Head of caudate nucleus (tissue), 42 donors: ENCODE measurements at regions not wholly inside any gene's neighbourhood (a gene's known extent, or its start where the extent isn't known, plus 50 kb on each side); places are given as distances from the start of the nearest gene placed in this dataset.

Experiments used
- DNase-seq, 42 donors: peaks; one replicate each; pipeline versions ENCODE4 v3.0.0 to v3.0.0-alpha.2; 2020 to 2021; ENCODE audit warnings: mixed read lengths in 7 of 42
- intact Hi-C: fragments of 100-400 bp; cut with DNase I; formaldehyde crosslinking; loops from one replicate; pipeline ENCODE4 v1.15.0; 2022

- intact Hi-C loops = no loop called here
- no peak for DNase-seq
Observed at GRCh38 chr4:187544461-187545053, 451.0 kb upstream of the ZFP42 start.

GRCh38 chr4:187547316-187547715 is 448.3 kb upstream of the ZFP42 start:
- no peak for DNase-seq
- intact Hi-C loops = no loop called here

DNA sequence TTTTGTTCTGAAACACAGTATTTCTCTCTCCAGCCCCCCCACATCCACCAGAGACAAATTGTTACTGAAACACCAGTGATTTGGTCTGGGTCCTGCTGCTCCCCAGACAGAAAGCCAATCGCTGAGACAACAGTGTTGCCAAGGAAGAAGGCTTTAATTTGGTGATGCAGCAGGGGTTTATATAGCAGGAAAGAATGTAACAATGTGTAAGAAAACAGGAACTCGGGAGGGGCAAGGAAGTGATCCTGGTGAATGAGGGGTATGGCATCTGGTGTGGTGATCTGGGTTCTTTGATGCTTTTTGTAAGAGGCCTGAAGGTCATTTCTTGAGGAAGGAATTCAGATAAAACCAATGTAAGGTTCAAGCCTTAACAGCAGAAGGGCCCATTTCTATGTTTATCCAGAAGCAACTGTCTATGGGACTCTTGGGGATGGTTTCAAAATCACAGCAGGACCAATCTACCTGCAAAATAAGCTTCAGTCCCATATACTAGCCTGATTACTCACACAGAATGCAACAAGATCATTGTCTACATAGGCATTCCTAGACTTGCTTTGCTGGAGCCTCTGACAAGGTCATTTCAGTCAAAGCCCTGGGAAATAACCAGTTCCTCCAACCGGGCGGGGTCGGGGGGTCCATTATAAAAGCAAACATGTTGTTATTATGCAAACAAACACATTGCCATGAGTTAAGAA is 445.2 kb upstream of the ZFP42 start:
- DNase-seq = no peak
- intact Hi-C loops = no loop called here

- DNase-seq = no peak
- intact Hi-C loops = no loop called here
Observed at GRCh38 chr4:187552781-187553180, 442.8 kb upstream of the ZFP42 start.

DNA sequence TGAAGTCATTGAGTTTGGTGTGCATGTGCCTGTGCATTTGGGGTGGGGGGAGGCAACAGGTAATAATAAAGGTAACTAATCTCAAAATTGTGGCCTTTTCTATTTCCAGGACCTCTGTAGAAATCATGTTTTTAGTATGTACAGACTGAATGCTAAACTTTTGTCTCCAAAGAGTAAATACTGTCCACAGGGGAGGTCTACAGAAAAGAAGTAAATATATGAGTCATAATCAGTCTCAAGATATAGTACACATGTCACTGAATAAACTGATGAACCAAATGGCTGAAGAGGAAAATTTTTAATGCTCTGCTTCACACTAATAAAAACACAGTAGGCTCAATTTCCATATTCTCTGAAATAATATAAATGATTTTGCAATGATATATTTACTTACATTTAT is 440.4 kb upstream of the ZFP42 start:
- DNase-seq = no peak
- intact Hi-C loops = no loop called here

DNA sequence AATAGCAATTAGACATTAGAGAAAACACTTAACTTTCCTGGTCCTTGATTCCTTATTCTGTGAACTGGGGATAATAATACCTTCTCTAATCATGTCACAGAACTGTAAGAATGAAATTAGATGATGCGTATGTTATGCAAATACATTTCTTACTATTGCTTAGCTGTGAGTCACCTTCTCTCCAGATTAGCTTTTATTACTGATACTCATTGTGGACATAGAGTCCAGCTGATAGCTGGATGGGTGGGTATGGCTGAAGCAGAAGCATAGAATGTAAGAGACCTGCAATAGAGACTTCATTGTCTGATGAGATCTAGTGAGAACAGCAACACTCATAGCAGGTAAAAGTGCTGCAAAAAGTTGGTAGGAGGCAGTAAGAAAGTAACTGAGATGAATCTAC is 437.2 kb upstream of the ZFP42 start:
- DNase-seq = no peak
- intact Hi-C loops = no loop called here

GRCh38 chr4:187562345-187562744 is 433.2 kb upstream of the ZFP42 start:
- intact Hi-C loops = no loop called here
- DNase-seq = peak in 13 of 42 donors; percentile 2 to 66 (median 19)

GRCh38 chr4:187565416-187565815 is 430.2 kb upstream of the ZFP42 start:
- intact Hi-C loops = no loop called here
- no peak for DNase-seq

GRCh38 chr4:187569871-187570270 is 425.7 kb upstream of the ZFP42 start:
- intact Hi-C loops = no loop called here
- no peak for DNase-seq

- intact Hi-C loops = no loop called here
- DNase-seq = no peak
Observed at GRCh38 chr4:187575706-187576105, 419.9 kb upstream of the ZFP42 start.

GRCh38 chr4:187576751-187577150 is 418.8 kb upstream of the ZFP42 start:
- intact Hi-C loops = no loop called here
- no peak for DNase-seq

DNA sequence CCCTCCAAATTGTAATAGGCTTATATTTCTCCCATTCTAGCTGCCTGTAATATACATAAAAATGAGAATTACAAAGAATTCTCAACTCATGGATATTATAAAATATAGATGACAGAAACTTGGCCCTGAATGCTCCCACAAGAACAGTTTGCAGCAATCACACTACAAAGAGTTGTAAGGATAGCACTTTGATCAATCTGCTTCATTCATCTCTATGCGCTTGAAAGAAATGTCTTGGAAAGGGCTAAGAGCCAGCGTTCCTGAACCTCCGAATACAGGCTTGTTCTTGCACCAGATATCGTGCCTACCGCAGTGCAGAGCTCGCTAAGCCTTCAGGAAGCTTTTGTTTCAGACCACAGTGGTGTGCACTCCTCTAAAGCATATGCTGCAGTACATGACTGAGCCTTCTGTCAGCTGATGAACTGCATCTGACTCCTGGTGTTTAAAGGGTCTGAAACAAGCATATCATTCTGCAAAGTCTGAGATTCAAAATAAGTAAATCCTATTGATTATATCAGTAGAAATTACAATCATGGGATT is 417.6 kb upstream of the ZFP42 start:
- intact Hi-C loops = no loop called here

DNA sequence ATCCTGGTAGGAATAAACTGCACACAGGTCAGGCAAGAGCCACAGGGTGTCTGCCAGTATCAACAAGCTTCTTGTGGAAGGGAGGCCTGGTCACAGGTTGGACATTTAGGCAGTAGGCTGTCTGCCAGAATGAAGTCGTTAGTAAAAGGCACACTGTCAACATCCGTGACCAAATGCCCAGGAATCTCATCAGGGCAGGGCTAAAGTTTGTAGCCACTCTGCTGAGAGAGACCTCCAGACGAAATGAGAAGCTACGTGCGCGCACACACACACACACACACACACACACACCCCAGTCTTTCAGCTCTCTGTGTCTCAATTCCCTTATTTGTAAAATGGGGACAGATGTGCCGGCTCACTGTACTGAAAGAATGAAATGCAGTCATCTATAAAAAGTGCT is 408.7 kb upstream of the ZFP42 start:
- DNase-seq = no peak
- intact Hi-C loops = no loop called here

More for the DNA sequence above, 417.6 kb upstream of the ZFP42 start:
- DNase-seq = no peak

DNA sequence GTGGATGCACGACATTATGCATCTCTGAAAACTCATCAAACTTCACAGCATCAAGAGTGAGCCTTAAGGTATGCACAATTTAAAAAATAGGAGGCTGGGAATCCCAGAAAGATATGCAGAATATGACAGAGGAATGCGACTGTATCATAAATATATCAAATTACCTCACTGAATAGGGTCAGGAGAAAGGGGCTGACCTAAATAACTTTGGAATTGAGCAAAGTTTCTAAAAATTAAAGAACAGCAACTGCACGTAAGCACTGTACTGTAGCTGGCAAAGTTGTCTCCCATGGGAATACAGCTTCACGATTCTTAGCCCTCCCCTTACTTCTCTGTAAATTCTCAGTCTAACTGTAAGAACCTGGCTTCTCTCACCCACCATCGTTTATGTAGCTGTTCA is 397.4 kb upstream of the ZFP42 start:
- intact Hi-C loops = no loop called here
- DNase-seq = no peak

- intact Hi-C loops = loop anchor here (10.0 kb wide), 1 partner anchor 1522 kb away; no protein-coding TSS in a partner anchor
Observed at GRCh38 chr4:187602339-187603092, 393.1 kb upstream of the ZFP42 start.

GRCh38 chr4:187603093-187604025 is 392.2 kb upstream of the ZFP42 start:
- no peak for DNase-seq
- intact Hi-C loops = loop anchor here (10.0 kb wide), 1 partner anchor 1521 kb away; no protein-coding TSS in a partner anchor

More at GRCh38 chr4:187602339-187603092, 393.1 kb upstream of the ZFP42 start:
- no peak for DNase-seq

GRCh38 chr4:187604984-187605383 is 390.6 kb upstream of the ZFP42 start:
- intact Hi-C loops = loop anchor here (10.0 kb wide), 1 partner anchor 1520 kb away; no protein-coding TSS in a partner anchor
- DNase-seq = no peak

- peak in 37 of 42 donors; percentile 20 to 81 (median 48) for DNase-seq
- intact Hi-C loops = loop anchor here (10.0 kb wide), 1 partner anchor 1518 kb away; no protein-coding TSS in a partner anchor
Observed at GRCh38 chr4:187606581-187606980, 389.0 kb upstream of the ZFP42 start.

DNA sequence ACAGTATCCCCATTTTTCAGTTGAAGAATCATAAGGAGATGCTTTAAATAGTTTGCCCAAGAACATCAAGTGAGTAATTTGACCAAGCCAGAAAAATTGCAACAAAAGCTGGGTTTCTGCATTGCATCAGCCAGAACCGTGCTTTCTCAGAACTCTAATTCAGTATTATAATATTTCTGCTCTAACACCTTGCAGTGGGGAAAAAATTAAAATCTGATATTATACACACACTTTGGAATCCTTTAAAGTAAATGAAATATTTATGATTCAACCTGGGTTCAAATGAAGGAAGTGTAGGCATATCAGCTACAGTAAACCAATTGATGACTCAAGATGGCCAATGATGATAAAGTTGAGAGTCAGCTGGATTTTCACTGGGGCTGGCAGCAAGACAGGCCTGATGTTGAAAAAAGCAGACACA is 387.6 kb upstream of the ZFP42 start:
- intact Hi-C loops = loop anchor here (10.0 kb wide), 1 partner anchor 1517 kb away; no protein-coding TSS in a partner anchor

More for the DNA sequence above, 387.6 kb upstream of the ZFP42 start:
- DNase-seq = no peak
